Vagina (tissue), 2 donors: ENCODE measurements at regions not wholly inside any gene's neighbourhood (a gene's known extent, or its start where the extent isn't known, plus 50 kb on each side); places are given as distances from the start of the nearest gene placed in this dataset.

ENCODE experiments used
- DNase-seq, 2 donors: peaks; one replicate each; pipeline ENCODE4 v3.0.0-alpha.2; 2017; ENCODE audit errors: extremely low spot score in 2 of 2
- H3K27ac ChIP-seq: fragments of 200-600 bp; sonication (generic); one replicate; pipeline ENCODE4 v1.5.1; 2019
- H3K27me3 ChIP-seq: fragments of 200-600 bp; sonication (generic); one replicate; pipeline ENCODE4 v1.5.1; 2019
- H3K36me3 ChIP-seq, 2 donors: fragments of 200-600 bp; sonication (generic); one replicate each; pipeline ENCODE4 v1.5.1; 2017 to 2019
- H3K4me1 ChIP-seq: fragments of 200-600 bp; sonication (generic); one replicate; pipeline ENCODE4 v1.5.1; 2019
- H3K4me3 ChIP-seq, 2 donors: fragments of 200-600 bp; sonication (generic); 1 replicate in 1 of 2; 2 replicates in 1 of 2; pipeline ENCODE4 v1.5.1; 2016 to 2019
- H3K9me3 ChIP-seq: fragments of 200-600 bp; sonication (generic); one replicate; pipeline ENCODE4 v1.5.1; 2019
- POLR2A ChIP-seq, 2 donors: fragments of 450-650 bp; IDR thresholded peaks; one replicate each; pipeline ENCODE4 v1.6.1; 2017; ENCODE audit warnings: antibody characterized with exemption in 2 of 2, mild to moderate bottlenecking in 2 of 2, moderate library complexity in 2 of 2
- POLR2AphosphoS5 ChIP-seq, 2 donors: sonication (generic); formaldehyde crosslinking; IDR thresholded peaks; one replicate each; pipeline ENCODE4 v1.9.0; 2017; ENCODE audit warnings: antibody characterized with exemption in 2 of 2, mild to moderate bottlenecking in 2 of 2, low read depth in 1 of 2; ENCODE audit not compliant: insufficient read depth in 1 of 2
- intact Hi-C: fragments of 100-400 bp; cut with DNase I; formaldehyde crosslinking; loops from one replicate; pipeline ENCODE4 v1.15.1; 2023
- TF ChIP-seq, protein P1 (sequence below), 3 experiments: fragments of 450-650 bp in 2 of 3; fragments of 200-600 bp in 1 of 3; sonication (generic) in 1 of 3; IDR thresholded peaks; one replicate each; pipeline ENCODE4 v1.5.1; 2017 to 2019; ENCODE audit warnings: antibody characterized with exemption in 3 of 3, mild to moderate bottlenecking in 2 of 3, moderate library complexity in 2 of 3

DNA sequence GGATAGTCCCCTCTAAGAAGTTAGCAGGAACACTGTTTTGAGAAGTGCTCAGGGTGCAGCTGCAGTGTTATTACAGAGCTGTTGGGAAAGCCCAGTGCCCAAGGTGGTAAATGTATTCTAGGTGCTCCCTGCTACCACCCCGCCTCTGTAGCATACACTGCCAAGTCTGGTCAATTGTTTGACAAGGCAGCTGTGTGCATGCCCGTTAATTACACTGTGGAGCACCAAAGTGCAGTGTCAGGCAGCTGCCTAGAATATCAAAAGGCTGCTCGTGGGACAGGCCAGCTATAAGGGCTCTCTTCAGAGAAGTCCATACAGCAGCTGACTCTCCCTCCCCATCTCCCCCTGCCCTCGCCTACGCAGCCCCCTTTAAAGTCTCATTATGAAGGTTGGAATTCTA lies 99.9 kb upstream of the KLHL13 start:
- TF ChIP-seq POLR2AphosphoS5 (IDR thresholded peaks at IDR 0.05; ENCODE audit: insufficient read depth in 1 of 2, low read depth in 1 of 2) (no peak), POLR2A (IDR thresholded peaks at IDR 0.05) (no peak)
- TF ChIP-seq, protein P1, sequence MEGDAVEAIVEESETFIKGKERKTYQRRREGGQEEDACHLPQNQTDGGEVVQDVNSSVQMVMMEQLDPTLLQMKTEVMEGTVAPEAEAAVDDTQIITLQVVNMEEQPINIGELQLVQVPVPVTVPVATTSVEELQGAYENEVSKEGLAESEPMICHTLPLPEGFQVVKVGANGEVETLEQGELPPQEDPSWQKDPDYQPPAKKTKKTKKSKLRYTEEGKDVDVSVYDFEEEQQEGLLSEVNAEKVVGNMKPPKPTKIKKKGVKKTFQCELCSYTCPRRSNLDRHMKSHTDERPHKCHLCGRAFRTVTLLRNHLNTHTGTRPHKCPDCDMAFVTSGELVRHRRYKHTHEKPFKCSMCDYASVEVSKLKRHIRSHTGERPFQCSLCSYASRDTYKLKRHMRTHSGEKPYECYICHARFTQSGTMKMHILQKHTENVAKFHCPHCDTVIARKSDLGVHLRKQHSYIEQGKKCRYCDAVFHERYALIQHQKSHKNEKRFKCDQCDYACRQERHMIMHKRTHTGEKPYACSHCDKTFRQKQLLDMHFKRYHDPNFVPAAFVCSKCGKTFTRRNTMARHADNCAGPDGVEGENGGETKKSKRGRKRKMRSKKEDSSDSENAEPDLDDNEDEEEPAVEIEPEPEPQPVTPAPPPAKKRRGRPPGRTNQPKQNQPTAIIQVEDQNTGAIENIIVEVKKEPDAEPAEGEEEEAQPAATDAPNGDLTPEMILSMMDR (IDR thresholded peaks at IDR 0.05) = no peak
- no peaks in the 10 kb centered on the region for H3K9me3 ChIP-seq
- H3K36me3 ChIP-seq = no peaks in the 10 kb centered on the region
- intact Hi-C loops = no loop called here
- H3K4me1 ChIP-seq = peaks cover 3% of the 10 kb centered on the region
- no peaks in the 10 kb centered on the region for H3K27me3 ChIP-seq
- no peak overlapping the region for H3K27ac ChIP-seq
- DNase-seq = no peak
- H3K4me3 ChIP-seq = no peak overlapping the region

DNA sequence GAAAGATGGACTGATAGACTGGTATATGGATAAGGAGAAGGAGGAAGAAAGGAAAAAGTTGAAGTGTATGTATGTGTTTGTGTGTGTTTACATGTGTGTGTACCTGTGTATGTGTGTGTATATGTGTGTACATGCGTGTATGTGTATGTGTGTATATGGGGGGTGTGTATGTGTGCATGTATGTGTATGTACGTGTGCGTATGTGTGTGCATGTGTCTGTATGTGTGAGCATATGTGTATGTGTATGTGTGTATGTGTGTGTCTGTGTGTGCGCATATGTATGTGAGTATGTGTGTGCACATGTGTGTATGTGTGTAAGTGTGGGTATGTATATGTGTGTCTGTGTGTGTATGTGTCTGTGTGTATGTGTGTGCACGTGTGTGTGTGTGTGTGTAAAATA lies 101.5 kb upstream of the KLHL13 start:
- H3K4me1 ChIP-seq = peaks cover 5% of the 10 kb centered on the region
- no peak overlapping the region for H3K4me3 ChIP-seq
- H3K27me3 ChIP-seq = no peaks in the 10 kb centered on the region
- no peak for DNase-seq
- no peak overlapping the region for H3K27ac ChIP-seq
- H3K36me3 ChIP-seq = no peaks in the 10 kb centered on the region
- intact Hi-C loops = no loop called here
- TF ChIP-seq, protein P1 (IDR thresholded peaks at IDR 0.05) = no peak
- TF ChIP-seq POLR2AphosphoS5 (IDR thresholded peaks at IDR 0.05; ENCODE audit: insufficient read depth in 1 of 2, low read depth in 1 of 2) (no peak), POLR2A (IDR thresholded peaks at IDR 0.05) (no peak)
- H3K9me3 ChIP-seq = no peaks in the 10 kb centered on the region

DNA sequence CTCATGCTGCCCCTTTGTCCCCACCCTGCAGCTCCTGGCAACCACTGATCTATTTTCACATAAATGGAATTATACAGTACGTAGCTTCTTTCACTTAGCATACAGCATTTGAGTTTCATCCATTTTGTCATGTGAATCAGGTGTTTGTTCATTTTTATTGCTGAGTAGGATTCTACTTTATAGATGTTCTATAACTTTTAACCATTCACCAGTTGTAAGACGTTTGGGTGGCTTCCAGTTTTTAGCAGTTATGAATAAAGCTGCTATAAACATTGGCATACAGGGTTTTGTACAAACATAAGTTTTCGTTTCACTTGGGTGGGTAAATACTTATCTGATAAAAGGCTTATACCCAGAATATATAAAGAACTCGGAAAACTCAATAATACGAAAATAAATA lies 102.3 kb upstream of the KLHL13 start:
- peaks cover 5% of the 10 kb centered on the region for H3K4me1 ChIP-seq
- no peak overlapping the region for H3K27ac ChIP-seq
- intact Hi-C loops = no loop called here
- TF ChIP-seq, protein P1 (IDR thresholded peaks at IDR 0.05) = no peak
- TF ChIP-seq POLR2A (IDR thresholded peaks at IDR 0.05) = no peak
- TF ChIP-seq POLR2AphosphoS5 (IDR thresholded peaks at IDR 0.05; ENCODE audit: insufficient read depth in 1 of 2, low read depth in 1 of 2) = no peak
- H3K9me3 ChIP-seq = no peaks in the 10 kb centered on the region
- DNase-seq = no peak
- no peaks in the 10 kb centered on the region for H3K36me3 ChIP-seq
- no peaks in the 10 kb centered on the region for H3K27me3 ChIP-seq
- no peak overlapping the region for H3K4me3 ChIP-seq

DNA sequence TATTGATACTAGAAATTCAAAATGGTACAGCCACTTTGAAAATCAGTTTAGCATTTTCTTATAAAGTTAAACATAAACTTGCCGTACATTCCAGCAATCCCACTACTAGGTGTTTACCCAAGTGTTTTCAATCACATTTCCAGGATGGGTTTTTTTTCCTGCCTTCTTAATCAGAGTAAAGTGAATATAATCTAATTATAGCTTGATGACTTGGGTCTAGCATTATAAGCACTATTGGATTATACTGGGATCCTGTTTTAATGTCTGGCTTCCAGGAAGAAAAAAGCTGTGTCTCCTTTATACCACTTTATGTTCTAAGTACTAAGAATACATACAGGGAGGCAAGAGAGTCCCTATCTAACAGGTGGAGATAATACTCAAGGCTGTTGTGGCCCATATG lies 103.3 kb upstream of the KLHL13 start:
- Histone ChIP-seq H3K4me1 (peaks cover 5% of the 10 kb centered on the region), H3K4me3 (no peak overlapping the region), H3K9me3 (no peaks in the 10 kb centered on the region), H3K27me3 (no peaks in the 10 kb centered on the region), H3K27ac (no peak overlapping the region), H3K36me3 (no peaks in the 10 kb centered on the region)
- intact Hi-C loops = no loop called here
- TF ChIP-seq POLR2A (IDR thresholded peaks at IDR 0.05) (no peak), POLR2AphosphoS5 (IDR thresholded peaks at IDR 0.05; ENCODE audit: insufficient read depth in 1 of 2, low read depth in 1 of 2) (no peak)
- TF ChIP-seq, protein P1 (IDR thresholded peaks at IDR 0.05) = no peak
- DNase-seq = no peak

DNA sequence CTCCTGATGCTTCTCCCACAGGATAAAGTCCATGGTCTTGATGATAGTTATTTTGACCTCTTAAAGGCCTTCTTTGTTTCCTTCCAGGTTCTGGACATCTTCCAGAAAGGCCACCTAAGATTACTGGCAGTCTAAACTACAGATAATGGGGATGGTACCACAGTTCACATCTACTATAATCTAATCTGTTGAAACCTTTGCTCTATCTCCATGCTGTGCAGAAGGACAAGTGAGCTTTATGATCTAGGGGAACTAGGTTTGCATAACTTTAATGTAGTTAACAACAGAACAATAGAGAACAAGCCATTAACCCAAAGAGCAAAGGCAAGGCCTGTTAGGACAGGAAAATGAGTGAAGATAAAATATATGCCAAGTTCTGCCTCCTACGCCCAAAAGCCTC lies 103.9 kb upstream of the KLHL13 start:
- H3K9me3 ChIP-seq = no peaks in the 10 kb centered on the region
- peaks cover 9% of the 10 kb centered on the region for H3K4me1 ChIP-seq
- H3K27me3 ChIP-seq = no peaks in the 10 kb centered on the region
- H3K36me3 ChIP-seq = no peaks in the 10 kb centered on the region
- H3K4me3 ChIP-seq = no peak overlapping the region
- no peak for DNase-seq
- TF ChIP-seq POLR2AphosphoS5 (IDR thresholded peaks at IDR 0.05; ENCODE audit: insufficient read depth in 1 of 2, low read depth in 1 of 2) (no peak), POLR2A (IDR thresholded peaks at IDR 0.05) (no peak)
- TF ChIP-seq, protein P1 (IDR thresholded peaks at IDR 0.05) = no peak
- intact Hi-C loops = no loop called here
- no peak overlapping the region for H3K27ac ChIP-seq
